Caco-2 (cell line): ENCODE measurements at regions not wholly inside any gene's neighbourhood (a gene's known extent, or its start where the extent isn't known, plus 50 kb on each side); places are given as distances from the start of the nearest gene placed in this dataset.

Experiments used
- BruUV-seq: library from RNA; stranded (reverse); fragments of 400-500 nt; replicated peaks from 2 replicates; lab custom pipeline; 2021; lab: Mats Ljungman, UMichigan
- CTCF ChIA-PET: fragments of 300-600 bp; sonication (Branson Sonifier 250); formaldehyde crosslinking; loops from one replicate; lab custom pipeline; 2022; ENCODE audit warnings: antibody characterized with exemption; lab: Charles Lee
- POLR2A ChIA-PET: fragments of 300-600 bp; sonication (Branson Sonifier 250); formaldehyde crosslinking; loops from one replicate; lab custom pipeline; 2022; ENCODE audit warnings: antibody characterized with exemption; lab: Charles Lee
- DNase-seq, 2 experiments: peaks; one replicate each; pipeline versions ENCODE4 v3.0.0 to v3.0.0-alpha.2; 2020 to 2022
- H3K27me3 ChIP-seq: replicated peaks from 2 replicates; pipeline ENCODE4 v1.6.0; 2011; ENCODE audit warnings: low read length; ENCODE audit not compliant: control insufficient read depth, insufficient read depth
- H3K36me3 ChIP-seq: 2 replicates; pipeline ENCODE4 v1.5.1; 2011; ENCODE audit warnings: low read length; ENCODE audit not compliant: control insufficient read depth, insufficient read depth
- H3K4me1 ChIP-seq: fragments of 250-450 bp; sonication (Bioruptor Pico); 2 replicates; pipeline ENCODE4 v1.5.1; 2020; ENCODE audit warnings: mild to moderate bottlenecking
- H3K4me3 ChIP-seq: 2 replicates; pipeline ENCODE4 v1.5.1; 2011; ENCODE audit warnings: low read depth, mild to moderate bottlenecking, control low read depth, low read length
- H3K9me3 ChIP-seq: fragments of 250-450 bp; sonication (Bioruptor Pico); 2 replicates; pipeline ENCODE4 v1.5.1; 2020; ENCODE audit warnings: mild to moderate bottlenecking, moderate library complexity
- H3K27ac Mint-ChIP-seq: one replicate; pipeline ENCODE4 v1.8.0; 2022; ENCODE audit warnings: mixed read lengths; ENCODE audit not compliant: unreplicated experiment
- H3K27me3 Mint-ChIP-seq: one replicate; pipeline ENCODE4 v1.8.0; 2022; ENCODE audit warnings: mixed read lengths; ENCODE audit not compliant: insufficient read depth, unreplicated experiment
- H3K36me3 Mint-ChIP-seq: one replicate; pipeline ENCODE4 v1.8.0; 2022; ENCODE audit warnings: mild to moderate bottlenecking, mixed read lengths; ENCODE audit not compliant: insufficient read depth, unreplicated experiment
- H3K4me1 Mint-ChIP-seq: one replicate; pipeline ENCODE4 v1.8.0; 2022; ENCODE audit warnings: low read depth, mixed read lengths; ENCODE audit not compliant: unreplicated experiment
- H3K4me3 Mint-ChIP-seq: one replicate; pipeline ENCODE4 v1.8.0; 2022; ENCODE audit warnings: mild to moderate bottlenecking, moderate library complexity, mixed read lengths; ENCODE audit not compliant: unreplicated experiment
- H3K9me3 Mint-ChIP-seq: one replicate; pipeline ENCODE4 v1.8.0; 2022; ENCODE audit warnings: mixed read lengths; ENCODE audit not compliant: unreplicated experiment
- CTCF ChIP-seq, 2 experiments: fragments of 200-600 bp in 1 of 2; IDR thresholded peaks; 1 replicate in 1 of 2; 2 replicates in 1 of 2; pipeline versions ENCODE4 v1.5.1 to v1.8.0; 2011 to 2022; ENCODE audit warnings: antibody characterized with exemption in 1 of 2, control low read depth in 1 of 2, inconsistent platforms in 1 of 2, low read depth in 1 of 2, low read length in 1 of 2, mild to moderate bottlenecking in 1 of 2, moderate library complexity in 1 of 2; ENCODE audit not compliant: insufficient read depth in 1 of 2, severe bottlenecking in 1 of 2, unreplicated experiment in 1 of 2
- intact Hi-C: fragments of 100-400 bp; cut with micrococcal nuclease; formaldehyde crosslinking; loops from one replicate; pipeline ENCODE4 v1.10.0; 2022; ENCODE audit not compliant: unreplicated experiment

DNA sequence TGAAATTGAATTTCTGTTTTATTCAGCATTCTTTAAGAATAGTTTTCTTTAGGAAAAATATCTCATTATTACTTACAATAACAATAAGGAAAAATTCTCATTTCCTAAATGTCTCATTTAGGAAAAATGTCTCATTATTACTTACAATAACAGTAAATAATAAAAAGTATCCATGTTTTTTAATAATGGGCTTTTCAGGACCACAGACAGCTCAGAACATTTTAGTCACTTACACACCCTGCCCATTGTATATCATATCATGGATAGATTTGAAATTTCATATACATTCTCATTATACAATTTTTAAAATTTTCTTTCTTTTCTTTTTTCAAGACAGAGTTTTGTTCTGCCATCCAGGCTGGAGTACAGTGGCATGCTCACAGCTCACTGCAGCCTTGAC, 58.9 kb downstream of the ASCL1 start:
- DNase-seq, result no peak
- H3K27ac Mint-ChIP-seq, result no peak overlapping the region
- no peaks in the 10 kb centered on the region for H3K4me1 ChIP-seq
- H3K9me3 Mint-ChIP-seq, result no peaks in the 10 kb centered on the region
- no peaks in the 10 kb centered on the region for H3K36me3 Mint-ChIP-seq
- TF ChIP-seq CTCF (IDR thresholded peaks at IDR 0.05; ENCODE audit: insufficient read depth in 1 of 2, low read depth in 1 of 2, low read length in 1 of 2, severe bottlenecking in 1 of 2, unreplicated experiment in 1 of 2), result no peak
- H3K9me3 ChIP-seq, result no peaks in the 10 kb centered on the region
- intact Hi-C loops, result no loop called here
- POLR2A ChIA-PET, result no interaction called here
- no peak overlapping the region for H3K4me3 Mint-ChIP-seq
- H3K4me3 ChIP-seq, result no peak overlapping the region
- H3K36me3 ChIP-seq, result no peaks in the 10 kb centered on the region
- no TSS peak for BruUV-seq
- no peaks in the 10 kb centered on the region for H3K4me1 Mint-ChIP-seq
- H3K27me3 ChIP-seq, result no peaks in the 10 kb centered on the region
- CTCF ChIA-PET, result no interaction called here
- H3K27me3 Mint-ChIP-seq, result peaks cover 14% of the 10 kb centered on the region

GRCh38 chr12:103020839-103021238, 63.4 kb downstream of the ASCL1 start:
- ChIA-PET POLR2A (no interaction called here), CTCF (no interaction called here)
- no peak overlapping the region for H3K4me3 Mint-ChIP-seq
- no peaks in the 10 kb centered on the region for H3K4me1 Mint-ChIP-seq
- no peaks in the 10 kb centered on the region for H3K36me3 ChIP-seq
- no peak overlapping the region for H3K4me3 ChIP-seq
- no peak for TF ChIP-seq CTCF (IDR thresholded peaks at IDR 0.05; ENCODE audit: insufficient read depth in 1 of 2, low read depth in 1 of 2, low read length in 1 of 2, severe bottlenecking in 1 of 2, unreplicated experiment in 1 of 2)
- no peaks in the 10 kb centered on the region for H3K36me3 Mint-ChIP-seq
- H3K27ac Mint-ChIP-seq, result no peak overlapping the region
- no peaks in the 10 kb centered on the region for H3K9me3 ChIP-seq
- intact Hi-C loops, result no loop called here
- H3K9me3 Mint-ChIP-seq, result no peaks in the 10 kb centered on the region
- H3K4me1 ChIP-seq, result no peaks in the 10 kb centered on the region
- H3K27me3 ChIP-seq, result no peaks in the 10 kb centered on the region
- peaks cover 6% of the 10 kb centered on the region for H3K27me3 Mint-ChIP-seq
- DNase-seq, result no peak
- BruUV-seq, result no TSS peak

DNA sequence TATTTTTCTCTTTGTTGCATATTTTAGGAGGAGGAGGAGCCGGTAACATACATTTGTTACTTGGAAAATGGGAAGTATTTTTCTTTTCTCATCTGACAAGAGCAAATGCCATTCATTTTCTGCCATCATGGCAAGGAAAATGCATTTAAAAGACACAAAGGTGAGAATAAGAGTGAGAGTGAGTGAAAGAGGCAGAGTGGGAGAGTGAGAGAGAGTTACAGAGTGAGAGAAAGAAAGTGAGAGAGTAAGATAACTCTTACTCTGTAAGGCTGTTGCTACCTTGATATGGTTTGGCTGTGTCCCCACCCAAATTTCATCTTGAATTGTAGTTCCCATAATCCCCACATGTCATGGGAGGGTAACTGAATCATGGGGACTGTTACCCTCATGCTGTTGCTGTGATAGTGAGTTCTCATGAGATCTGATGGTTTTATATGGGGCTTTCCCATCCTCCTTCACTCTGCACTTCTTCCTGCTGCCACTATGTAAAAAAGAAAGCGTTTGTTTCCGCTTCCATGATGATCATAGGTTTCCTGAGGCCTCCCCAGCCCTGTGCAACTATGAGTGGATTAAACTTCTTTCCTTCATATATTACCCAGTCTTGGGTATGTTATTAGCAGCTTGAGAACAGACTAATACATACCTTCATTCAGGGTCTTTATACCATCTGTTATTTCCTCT, 64.2 kb downstream of the ASCL1 start:
- ChIA-PET POLR2A (no interaction called here), CTCF (no interaction called here)
- no TSS peak for BruUV-seq

More for the DNA sequence above, 64.2 kb downstream of the ASCL1 start:
- Mint-ChIP-seq H3K4me3 (no peak overlapping the region), H3K9me3 (no peaks in the 10 kb centered on the region), H3K27me3 (peaks cover 6% of the 10 kb centered on the region), H3K4me1 (no peaks in the 10 kb centered on the region), H3K36me3 (no peaks in the 10 kb centered on the region), H3K27ac (no peak overlapping the region)
- Histone ChIP-seq H3K36me3 (no peaks in the 10 kb centered on the region), H3K27me3 (no peaks in the 10 kb centered on the region), H3K9me3 (no peaks in the 10 kb centered on the region), H3K4me3 (no peak overlapping the region), H3K4me1 (no peaks in the 10 kb centered on the region)
- intact Hi-C loops, result no loop called here
- no peak for TF ChIP-seq CTCF (IDR thresholded peaks at IDR 0.05; ENCODE audit: insufficient read depth in 1 of 2, low read depth in 1 of 2, low read length in 1 of 2, severe bottlenecking in 1 of 2, unreplicated experiment in 1 of 2)
- DNase-seq, result no peak
